GM10266 (cell line): ENCODE measurements at regions not wholly inside any gene's neighbourhood (a gene's known extent, or its start where the extent isn't known, plus 50 kb on each side); places are given as distances from the start of the nearest gene placed in this dataset.

Source experiments
- DNase-seq: peaks from one replicate; pipeline ENCODE4 v3.0.0; 2012; ENCODE audit errors: extremely low spot score
- TF ChIP-seq, protein P1 (sequence below): IDR thresholded peaks from 2 replicates; pipeline ENCODE4 v1.5.1; 2012; ENCODE audit warnings: mild to moderate bottlenecking, low read depth; ENCODE audit not compliant: control insufficient read depth, insufficient read depth; ENCODE audit errors: missing control alignments

DNA sequence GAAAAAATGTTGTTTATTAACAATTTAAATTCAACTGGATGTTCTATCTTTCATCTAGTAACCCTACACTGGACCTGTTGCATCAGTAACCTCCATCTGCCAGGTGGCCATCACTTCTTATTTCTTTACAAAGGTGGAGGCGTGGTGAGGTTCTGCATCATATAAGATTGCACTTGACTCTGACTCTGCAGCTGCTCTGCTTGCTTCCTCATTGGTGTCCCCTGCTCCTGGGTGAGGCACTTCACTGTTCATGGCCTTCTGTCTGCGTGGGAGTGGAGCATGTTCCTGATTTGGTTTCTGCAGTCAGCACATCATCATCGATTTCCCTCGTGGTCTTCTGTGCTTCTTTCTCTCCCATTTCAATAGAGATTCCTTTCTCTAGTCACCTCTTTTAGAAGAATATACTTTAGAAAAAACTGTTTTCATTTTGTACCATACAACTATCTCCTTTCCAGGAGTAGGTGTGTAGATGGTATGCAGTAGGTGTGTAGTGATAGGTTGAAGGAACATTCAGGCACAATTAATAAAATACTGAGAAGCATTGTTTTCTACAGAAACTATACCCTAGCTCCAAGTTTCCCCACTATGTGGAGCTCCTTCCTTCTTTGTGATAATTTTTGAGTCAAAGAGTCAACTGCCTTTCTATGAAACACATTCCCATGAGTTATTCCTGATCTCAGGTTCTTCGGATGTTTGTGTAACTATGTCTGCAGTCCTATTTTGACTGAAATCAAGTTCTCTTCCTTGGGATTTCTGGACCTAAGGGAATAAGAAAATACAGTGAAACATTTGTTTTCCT lies 231.7 kb upstream of the CNTNAP2 start:
- TF ChIP-seq, protein P1, sequence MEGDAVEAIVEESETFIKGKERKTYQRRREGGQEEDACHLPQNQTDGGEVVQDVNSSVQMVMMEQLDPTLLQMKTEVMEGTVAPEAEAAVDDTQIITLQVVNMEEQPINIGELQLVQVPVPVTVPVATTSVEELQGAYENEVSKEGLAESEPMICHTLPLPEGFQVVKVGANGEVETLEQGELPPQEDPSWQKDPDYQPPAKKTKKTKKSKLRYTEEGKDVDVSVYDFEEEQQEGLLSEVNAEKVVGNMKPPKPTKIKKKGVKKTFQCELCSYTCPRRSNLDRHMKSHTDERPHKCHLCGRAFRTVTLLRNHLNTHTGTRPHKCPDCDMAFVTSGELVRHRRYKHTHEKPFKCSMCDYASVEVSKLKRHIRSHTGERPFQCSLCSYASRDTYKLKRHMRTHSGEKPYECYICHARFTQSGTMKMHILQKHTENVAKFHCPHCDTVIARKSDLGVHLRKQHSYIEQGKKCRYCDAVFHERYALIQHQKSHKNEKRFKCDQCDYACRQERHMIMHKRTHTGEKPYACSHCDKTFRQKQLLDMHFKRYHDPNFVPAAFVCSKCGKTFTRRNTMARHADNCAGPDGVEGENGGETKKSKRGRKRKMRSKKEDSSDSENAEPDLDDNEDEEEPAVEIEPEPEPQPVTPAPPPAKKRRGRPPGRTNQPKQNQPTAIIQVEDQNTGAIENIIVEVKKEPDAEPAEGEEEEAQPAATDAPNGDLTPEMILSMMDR = no peak
- DNase-seq = no peak

DNA sequence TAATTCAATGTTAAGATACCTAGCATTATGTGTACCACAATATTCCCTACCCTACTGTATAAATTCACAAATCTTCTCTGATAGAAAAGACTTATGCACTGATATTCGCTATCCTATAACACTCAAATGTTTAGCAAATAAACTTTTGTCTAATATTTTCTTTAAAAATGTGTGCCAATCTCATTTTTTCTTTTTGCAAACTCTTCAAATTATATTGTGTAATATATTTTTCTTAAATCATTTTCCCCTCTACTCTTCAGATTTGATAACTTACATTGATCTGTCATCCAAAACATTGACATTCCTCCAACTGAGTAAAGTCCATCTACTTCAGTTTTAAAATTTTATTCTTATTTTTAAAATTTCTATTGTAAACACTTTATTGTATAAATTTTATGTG lies 240.2 kb upstream of the CNTNAP2 start:
- DNase-seq = no peak
- TF ChIP-seq, protein P1 = no peak

DNA sequence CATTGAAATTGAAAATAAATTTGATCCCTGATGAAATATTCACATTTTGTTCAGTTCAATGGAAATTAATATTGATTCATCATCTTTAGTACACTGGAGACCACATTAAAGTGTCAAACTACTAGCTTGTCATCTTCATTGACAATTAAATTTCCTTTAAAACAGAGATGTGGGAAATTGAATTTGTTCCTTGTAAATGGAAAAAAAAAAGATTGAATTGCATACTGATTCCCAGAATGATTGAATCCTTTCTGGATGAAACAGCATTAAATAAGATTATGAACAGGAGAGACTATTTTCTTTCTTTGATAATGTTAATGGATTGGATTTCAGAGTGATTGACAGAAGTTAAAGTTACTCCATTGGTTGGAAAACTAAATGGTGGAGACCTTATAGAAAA lies 241.3 kb upstream of the CNTNAP2 start:
- TF ChIP-seq, protein P1 = no peak
- DNase-seq = no peak

DNA sequence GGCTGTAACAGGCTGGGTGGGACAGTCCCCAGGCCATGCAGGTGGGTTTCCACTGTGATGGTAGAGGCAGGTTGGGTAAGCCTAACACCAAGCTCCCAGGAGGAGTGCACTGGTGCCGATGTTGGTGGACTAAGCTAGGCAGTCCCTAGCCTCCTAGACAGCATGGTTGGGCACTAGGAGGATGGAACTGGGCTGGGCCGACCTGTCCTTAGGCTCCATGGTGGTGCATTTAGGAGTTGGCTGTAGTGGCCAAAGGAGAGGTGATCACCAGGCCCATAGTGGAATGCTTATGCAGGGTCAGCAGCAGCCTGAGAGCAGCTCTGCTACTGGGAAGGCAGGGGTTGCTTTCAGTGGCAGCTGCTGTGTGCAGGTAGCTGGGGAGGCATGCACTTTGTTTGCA lies 247.7 kb upstream of the CNTNAP2 start:
- TF ChIP-seq, protein P1 = no peak
- DNase-seq = no peak

DNA sequence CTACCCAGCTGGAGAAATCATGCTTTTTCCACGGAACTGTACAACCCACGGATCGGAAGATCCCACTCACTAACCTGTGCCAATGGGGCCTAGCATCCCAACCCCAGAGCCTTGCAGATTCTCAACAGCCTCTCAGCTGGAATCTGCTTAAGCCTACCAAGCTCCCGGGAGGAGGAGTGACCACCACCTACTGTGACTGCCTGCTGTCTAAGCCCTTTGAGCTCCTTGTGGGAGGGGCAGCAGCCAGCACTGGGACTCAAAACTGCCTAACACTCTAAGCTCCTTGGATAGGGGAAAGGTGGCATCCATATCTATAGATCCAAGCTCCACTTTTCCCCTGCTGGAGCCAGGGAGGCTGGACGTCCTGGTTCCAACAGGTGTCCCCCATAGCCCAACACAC lies 254.4 kb upstream of the CNTNAP2 start:
- no peak for DNase-seq
- TF ChIP-seq, protein P1 = no peak

DNA sequence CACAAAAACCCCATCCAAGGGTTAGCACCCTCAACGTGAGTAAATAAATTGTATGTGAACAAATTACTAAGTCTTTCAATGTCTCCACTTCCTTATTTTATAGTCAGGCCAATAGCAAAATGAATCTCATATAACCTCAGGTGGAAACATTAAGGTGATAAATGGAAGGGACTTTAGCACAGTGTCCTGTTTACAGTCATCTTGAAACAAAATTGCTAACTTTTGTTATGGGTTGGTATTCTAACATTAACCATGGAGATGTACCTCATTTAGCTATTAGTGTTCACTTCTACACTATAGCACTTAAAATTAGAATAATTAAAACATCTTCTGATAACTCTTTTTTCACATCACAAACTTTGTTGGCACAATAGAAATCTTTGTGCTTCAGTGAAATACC lies 255.8 kb upstream of the CNTNAP2 start:
- DNase-seq = no peak
- TF ChIP-seq, protein P1 = no peak

DNA sequence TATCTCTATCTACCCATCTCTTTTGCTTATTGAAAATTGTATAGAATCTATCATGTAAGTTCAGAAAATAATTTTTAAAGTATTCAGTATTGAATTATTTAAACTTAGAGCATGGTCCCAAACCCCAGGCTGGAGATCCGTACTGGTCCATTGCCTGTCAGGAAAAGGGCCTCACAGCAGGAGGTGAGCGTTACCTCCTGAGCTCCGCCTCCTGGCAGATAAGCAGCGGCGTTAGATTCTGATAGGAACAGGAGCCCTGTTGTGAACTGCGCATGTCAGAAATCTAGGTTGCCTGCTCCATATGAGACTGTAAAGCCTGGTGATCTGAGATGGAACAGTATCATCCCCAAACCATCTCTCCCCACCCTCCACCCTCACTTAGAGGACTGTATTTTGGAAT lies 266.0 kb upstream of the CNTNAP2 start:
- DNase-seq = no peak
- TF ChIP-seq, protein P1 = no peak
